SHP77 (cell line): ENCODE measurements at regions not wholly inside any gene's neighbourhood (a gene's known extent, or its start where the extent isn't known, plus 50 kb on each side); places are given as distances from the start of the nearest gene placed in this dataset.

Experiments used
- DNase-seq, 2 experiments: peaks; one replicate each; lab custom pipeline; 2025; lab: John Stamatoyannopoulos, UW

DNA sequence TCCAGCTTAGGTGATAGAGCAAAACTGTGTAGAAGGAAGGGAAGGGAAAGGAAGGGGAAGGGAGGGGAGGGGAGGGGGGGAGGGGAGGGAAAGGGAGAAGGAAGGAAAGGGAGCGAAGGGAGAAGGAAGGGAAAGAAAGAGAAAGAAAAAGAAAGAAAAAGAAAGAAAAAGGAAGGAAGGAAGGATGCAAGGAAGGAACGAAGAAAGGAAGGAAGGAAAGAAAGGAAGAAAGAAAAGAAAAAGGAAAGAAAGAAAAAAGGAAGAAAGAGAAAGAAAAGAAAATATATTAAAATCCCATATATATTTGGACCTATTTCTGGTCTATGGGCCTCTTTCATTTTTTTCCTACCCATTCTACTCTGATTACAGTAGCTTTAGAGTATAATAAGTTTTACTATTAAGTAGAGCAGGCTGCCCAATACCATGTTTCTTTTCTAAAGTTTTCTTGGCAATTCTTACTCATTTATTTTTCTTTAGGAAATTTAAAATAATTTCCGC, 229.1 kb downstream of the AUH start:
- DNase-seq: no peak

GRCh38 chr9:91134608-91135007, 227.1 kb downstream of the AUH start:
- DNase-seq: no peak

DNA sequence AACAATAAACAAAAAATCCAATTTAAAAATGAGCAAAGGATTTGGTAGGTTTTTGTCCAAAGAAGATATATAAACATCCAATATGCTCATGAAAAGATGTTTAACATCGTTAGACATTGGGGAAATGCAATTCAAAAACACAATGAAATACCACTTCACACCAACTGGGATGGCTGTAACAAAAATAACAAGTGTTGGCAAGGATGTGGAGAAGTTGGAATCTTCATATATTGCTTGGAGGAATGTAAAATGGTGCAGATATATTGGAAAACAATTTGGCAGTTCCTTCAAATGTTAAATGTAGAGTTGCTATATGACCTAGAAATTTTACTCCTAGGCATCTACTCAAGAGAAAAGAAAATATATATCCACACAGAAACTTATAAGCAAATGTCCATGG, 224.3 kb downstream of the AUH start:
- no peak for DNase-seq

GRCh38 chr9:91138760-91139159, 223.0 kb downstream of the AUH start:
- DNase-seq: no peak

DNA sequence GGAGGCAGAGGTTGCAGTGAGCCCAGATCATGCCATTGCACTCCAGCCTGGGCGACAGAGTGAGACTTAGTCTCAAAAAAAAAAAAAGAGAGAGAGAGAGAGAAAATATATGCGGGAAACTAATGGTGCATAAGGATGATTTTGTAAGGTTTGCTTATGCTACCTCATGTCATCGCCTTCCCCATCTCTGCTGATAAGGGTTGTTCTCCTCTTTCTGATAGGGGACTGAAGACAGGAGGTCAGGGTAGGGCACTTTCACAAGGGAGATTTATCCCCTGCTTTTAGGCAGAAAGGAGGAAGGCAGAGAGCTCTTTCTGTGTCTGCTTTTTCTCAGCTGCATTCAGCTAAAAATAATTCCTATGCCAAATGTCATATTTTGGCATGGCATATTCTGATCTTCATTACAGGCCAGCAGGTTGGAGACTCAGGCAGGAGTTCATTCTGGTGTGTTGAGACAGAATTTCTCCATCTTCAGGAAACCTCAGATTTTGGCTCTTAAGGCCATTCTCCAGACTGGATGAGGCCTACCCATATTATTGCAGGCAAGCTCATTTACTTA, 220.2 kb downstream of the AUH start:
- no peak for DNase-seq

DNA sequence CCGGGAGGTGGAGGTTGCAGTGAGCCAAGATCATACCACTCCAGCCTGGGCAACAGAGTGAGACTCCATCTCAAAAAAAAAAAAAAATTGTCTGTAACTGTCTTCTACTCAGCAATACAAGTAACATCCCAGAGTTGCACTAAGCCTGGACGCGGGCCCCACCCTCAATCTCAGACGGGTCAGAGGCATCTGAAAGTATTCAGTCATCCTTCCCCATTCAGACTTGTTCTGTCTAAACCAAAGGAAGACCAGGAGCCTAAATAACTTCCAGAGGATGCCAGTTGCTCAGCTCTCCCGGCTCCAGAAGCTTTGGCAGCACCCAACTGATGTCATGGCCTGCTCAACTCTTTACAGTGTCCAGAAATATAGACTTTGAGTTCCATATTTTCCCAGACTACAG, 218.6 kb downstream of the AUH start:
- no peak for DNase-seq

DNA sequence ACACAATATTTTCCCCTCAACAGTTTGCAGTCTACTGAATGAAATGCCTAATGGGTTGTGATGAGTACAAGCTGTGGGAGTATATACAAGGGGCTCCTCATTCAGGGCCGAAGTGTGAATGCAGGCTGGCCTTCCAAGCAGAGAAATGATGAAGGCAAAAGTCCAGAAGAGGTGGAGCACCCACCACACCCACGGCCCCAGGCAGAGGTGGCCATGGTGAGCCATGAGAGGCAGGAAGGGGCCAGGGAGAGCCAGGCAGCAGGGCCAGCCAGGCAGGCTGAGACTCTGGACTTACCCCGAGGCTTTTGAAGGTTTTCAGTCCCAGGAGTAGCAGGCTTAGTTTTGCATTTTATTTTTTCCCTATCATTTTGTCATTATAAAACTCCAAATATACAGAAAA, 218.1 kb downstream of the AUH start:
- no peak for DNase-seq

GRCh38 chr9:91144769-91145168, 216.9 kb downstream of the AUH start:
- DNase-seq: no peak

GRCh38 chr9:91145496-91145895, 216.2 kb downstream of the AUH start:
- no peak for DNase-seq

- no peak for DNase-seq
Observed at GRCh38 chr9:91146391-91147019, 215.2 kb downstream of the AUH start.

DNA sequence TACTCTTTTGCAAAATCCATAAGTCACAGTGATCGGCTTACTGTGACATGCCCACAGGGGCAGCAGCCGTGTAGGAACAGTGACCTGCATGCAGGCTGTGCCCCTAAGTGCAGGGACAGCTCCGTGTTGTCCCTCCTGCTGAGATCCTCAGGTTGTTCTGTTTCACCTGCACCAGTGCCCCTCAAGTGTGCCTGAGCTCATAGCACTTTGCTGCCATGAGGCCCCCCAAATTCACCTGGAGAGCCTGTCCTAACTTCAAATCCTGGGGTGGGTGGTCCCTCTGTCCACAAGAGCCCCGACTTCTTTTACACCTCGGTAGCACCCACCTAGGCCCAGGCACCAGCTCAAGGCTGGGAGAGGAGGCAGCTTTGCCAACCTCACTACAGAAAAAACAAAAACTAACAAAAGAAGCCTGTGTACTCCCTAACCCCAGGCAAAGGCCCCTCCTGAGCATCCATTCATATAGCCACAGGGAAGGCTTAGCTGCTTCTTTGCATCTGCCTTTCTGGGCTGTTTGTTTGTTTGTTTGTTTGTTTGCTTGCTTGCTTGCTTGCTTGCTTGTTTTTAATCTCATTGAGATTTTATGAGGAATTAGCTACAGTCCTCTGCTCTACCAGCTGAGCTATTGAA, 214.5 kb downstream of the AUH start:
- DNase-seq: no peak

DNA sequence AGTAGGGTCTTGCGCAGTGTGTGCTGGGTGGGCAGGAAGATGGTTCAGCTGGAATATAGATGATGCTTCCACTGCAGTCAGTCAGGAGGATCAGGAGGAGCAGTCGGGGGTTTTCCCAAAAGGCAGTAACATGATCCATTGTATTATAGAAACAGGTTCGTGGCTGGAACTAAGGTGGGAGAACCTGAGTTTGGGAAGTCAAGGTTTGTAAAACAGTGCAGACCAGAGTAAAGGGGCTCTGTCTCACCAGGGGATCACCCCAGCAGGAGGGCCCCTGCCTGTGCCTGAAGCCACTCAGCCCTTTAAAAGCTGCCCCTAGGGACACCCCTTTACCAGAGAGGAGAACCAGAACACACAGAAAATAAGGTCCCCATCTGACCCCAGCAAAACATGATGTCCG, 213.4 kb downstream of the AUH start:
- DNase-seq: no peak

DNA sequence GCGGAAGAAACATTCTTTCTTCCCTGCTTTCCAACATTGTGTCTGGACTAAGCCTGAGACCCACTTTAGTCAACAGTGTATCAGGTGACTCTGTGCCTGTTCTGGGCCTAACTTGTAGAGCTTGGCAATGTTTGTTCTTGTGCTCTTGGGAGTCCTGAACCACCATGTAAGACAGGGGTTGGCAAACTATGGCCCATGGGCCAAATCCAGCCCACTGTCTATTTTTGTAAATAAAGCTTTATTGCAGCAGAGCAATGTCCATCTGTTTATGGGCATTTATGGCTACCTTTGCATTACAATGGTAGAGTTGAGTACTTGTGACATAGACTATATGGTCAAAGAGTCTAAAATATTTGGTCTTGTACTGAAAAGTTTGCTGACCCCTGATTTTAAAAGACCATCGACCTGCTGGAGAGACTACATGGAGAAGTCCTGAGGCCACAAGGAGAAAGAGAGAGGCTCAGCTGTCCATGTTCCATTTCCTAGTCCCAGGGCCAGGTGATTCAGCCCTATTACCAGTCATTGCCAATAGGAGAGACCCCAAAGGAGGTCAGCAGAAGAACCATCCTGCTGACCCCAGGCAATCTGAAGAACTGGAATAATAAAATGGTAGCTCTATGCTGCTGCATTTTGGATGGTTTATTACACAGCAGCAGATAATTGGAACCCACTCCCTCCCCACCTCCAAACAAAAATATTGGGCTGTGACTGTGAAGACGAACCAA, 211.3 kb downstream of the AUH start:
- no peak for DNase-seq

DNA sequence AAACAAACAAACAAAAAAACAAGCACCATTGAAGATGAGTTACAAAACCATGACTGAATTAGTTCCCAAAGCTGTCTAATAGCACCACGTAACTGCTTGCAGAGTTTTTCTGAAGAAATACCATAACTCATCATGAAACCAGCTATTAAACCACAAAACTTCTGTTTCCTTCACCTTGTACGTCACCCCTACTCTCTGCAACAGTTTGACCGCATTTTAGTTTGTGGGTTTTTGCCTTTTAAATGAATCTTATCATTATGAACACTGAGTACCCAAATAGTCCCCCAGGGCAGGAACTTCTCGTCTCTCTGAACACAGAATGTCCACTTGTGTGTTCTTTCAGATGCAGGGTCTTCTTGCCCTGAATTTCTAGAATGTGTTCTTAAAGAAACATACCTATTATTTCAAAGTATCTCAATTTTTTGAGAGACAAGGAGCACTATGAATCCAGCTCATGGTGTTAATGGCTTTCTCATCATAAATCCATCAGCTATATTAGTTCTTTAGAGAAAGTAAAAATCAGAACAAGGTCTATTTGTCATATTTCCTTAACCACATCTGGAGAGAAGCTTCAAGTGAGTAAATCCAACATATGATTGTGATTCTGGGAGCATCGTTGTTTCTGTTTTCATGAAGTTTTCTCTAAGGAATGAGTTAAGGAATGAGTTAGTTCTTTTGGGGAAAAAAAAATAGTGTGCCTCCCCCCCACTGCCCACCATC, 210.6 kb downstream of the AUH start:
- DNase-seq: no peak

- no peak for DNase-seq
Observed at GRCh38 chr9:91151718-91152095, 210.0 kb downstream of the AUH start.

DNA sequence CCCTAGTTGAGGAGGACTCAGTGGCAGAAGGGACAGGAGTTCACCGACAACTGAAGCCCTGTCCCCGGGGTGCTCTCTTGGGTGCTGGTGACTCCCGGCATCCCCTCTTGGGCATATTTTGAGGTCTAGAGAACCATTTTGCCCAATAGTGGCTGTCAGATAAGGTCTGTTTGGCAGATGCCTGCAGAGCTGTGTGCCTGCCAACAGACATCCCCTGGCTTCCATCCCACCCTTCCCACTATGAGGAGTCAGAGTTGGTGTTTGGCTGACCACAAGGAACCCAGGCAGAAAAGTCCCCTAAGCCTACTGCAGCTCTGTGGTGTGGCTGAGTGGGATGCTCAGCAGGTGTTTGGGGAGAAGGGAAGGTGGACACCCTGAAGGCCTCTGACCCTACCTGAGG, 207.0 kb downstream of the AUH start:
- DNase-seq: no peak

GRCh38 chr9:91155181-91155580, 206.5 kb downstream of the AUH start:
- DNase-seq: no peak

DNA sequence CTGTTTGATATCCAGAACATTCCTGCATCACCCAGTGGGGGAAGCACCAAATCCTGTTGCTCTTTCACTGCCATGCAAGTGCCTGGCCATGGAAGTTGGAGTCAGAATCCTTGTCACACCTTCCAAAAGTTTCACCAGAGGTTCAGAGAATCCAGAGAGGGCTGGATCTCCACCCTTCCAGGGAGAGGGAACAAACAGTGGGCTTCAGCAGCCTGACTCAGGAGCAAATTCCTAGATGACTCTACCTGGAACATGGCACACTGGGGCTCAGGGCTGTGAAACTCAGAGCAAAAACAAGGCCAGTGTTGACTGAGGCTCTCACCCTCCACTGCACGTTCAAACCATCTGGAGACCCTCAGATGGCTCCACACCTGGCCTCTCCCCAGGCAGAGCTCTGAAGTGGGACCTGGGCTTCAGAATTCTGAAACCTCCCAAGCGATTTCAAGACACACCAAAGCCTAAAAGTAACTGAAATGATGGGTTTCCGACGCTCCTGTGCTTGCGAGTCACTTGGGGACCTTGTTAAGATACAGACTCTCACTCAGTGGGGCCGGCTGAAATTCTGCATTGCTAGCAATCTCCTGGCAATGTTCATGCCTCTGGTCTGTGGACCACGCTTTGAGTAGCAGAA, 205.9 kb downstream of the AUH start:
- DNase-seq: no peak

- no peak for DNase-seq
Observed at GRCh38 chr9:91156451-91157234, 205.1 kb downstream of the AUH start.

DNA sequence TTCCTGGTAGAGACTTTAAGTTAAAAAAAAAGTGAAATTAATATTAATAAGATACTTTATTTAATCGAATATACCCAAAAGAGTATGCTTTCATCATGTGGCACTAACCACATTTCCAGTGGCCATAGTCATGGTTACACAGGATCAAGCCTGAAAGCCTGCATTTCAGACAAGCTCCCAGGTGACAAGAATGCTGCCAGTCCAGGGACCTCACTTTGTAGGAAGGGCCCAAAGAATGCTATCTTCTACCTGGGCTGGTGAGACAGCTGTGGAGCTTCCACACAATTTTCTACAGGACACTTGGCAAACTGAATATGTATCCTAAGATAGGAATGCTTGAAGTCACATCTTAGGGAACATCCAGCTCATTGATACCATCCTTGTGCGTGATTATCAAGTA, 203.8 kb downstream of the AUH start:
- DNase-seq: no peak

DNA sequence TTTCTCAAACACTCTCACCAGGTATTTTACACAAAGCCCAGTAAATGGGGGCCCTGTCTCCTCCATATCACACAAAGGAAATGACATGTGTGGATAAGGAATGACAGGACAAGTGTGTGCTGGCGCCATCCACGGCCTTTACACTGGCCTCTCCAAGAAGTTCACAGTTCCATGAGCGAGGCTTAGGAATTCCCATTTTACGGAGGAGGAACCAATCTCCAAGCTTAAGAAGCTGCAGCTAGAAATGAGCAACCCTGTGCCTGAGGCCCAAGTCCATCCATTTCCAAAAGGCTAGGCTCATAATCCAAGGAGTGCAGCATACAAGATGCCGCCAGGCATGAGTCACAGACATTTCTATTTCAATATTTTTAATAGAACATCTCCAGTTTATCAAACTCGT, 203.4 kb downstream of the AUH start:
- DNase-seq: no peak
